Endothelial cell of umbilical vein (primary cell): ENCODE measurements at regions not wholly inside any gene's neighbourhood (a gene's known extent, or its start where the extent isn't known, plus 50 kb on each side); places are given as distances from the start of the nearest gene placed in this dataset.

ENCODE experiments used
- BruUV-seq: library from RNA; stranded (reverse); fragments of 400-500 nt; replicated peaks from 2 replicates; lab custom pipeline; 2021; lab: Mats Ljungman, UMichigan
- CTCF ChIA-PET: fragments of 300-600, 350-600 bp; sonication (Branson Sonifier 250); formaldehyde crosslinking; loops from one replicate; lab custom pipeline; 2021; ENCODE audit warnings: antibody characterized with exemption, inconsistent platforms; lab: Charles Lee
- POLR2A ChIA-PET: fragments of 300-600, 350-600 bp; sonication (Branson Sonifier 250); formaldehyde crosslinking; loops from one replicate; lab custom pipeline; 2021; ENCODE audit warnings: antibody characterized with exemption, inconsistent platforms; lab: Charles Lee
- DNase-seq: peaks from one replicate; pipeline ENCODE4 v3.0.0-alpha.2; 2011; ENCODE audit warnings: low read depth, low spot score
- FAIRE-seq: peaks from 2 replicates; lab custom pipeline; 2011; peaks lifted over from hg19 to GRCh38; lab: Jason Lieb, UNC
- H2AFZ ChIP-seq: 2 replicates; pipeline ENCODE4 v1.6.0; 2012; ENCODE audit warnings: low read depth, low read length, control low read depth, inconsistent platforms
- H3K27ac ChIP-seq: 2 replicates; pipeline ENCODE4 v1.5.1; 2011; ENCODE audit warnings: low read depth, mild to moderate bottlenecking, control low read depth, low read length, moderate library complexity; ENCODE audit not compliant: insufficient read depth
- H3K27me3 ChIP-seq, 2 experiments: 2 replicates each; pipeline versions ENCODE4 v1.6.0 to v1.6.1; 2011; ENCODE audit warnings: low read length in 2 of 2, mixed read lengths in 1 of 2; ENCODE audit not compliant: control insufficient read depth in 2 of 2, insufficient read depth in 2 of 2
- H3K36me3 ChIP-seq, 2 experiments: 2 replicates in 1 of 2; 3 replicates in 1 of 2; pipeline ENCODE4 v1.5.1; 2011; ENCODE audit warnings: low read length in 2 of 2, mild to moderate bottlenecking in 1 of 2, moderate library complexity in 1 of 2; ENCODE audit not compliant: control insufficient read depth in 2 of 2, insufficient read depth in 2 of 2; ENCODE audit errors: extremely low read depth in 1 of 2
- H3K4me1 ChIP-seq: 3 replicates; pipeline ENCODE4 v1.5.1; 2011; ENCODE audit warnings: mild to moderate bottlenecking, low read length; ENCODE audit not compliant: control insufficient read depth, insufficient read depth; ENCODE audit errors: extremely low read depth
- H3K4me2 ChIP-seq: 2 replicates; pipeline ENCODE4 v1.6.1; 2011; ENCODE audit warnings: low read length, control low read depth, mixed read lengths; ENCODE audit not compliant: insufficient read depth
- H3K4me3 ChIP-seq, 3 experiments: fragments of 200-600 bp in 1 of 3; sonication (generic), shearing (Covaris generic) in 1 of 3; replicated peaks in 1 of 3; 2 replicates each; pipeline ENCODE4 v1.5.1; 2011 to 2016; ENCODE audit warnings: control low read depth in 3 of 3, low read length in 3 of 3, mild to moderate bottlenecking in 2 of 3, inconsistent platforms in 1 of 3, low read depth in 1 of 3, moderate library complexity in 1 of 3; ENCODE audit not compliant: insufficient read depth in 1 of 3
- H3K79me2 ChIP-seq: 2 replicates; pipeline ENCODE4 v1.6.0; 2012; ENCODE audit warnings: low read length, inconsistent platforms; ENCODE audit not compliant: control insufficient read depth, insufficient read depth
- H3K9ac ChIP-seq: replicated peaks from 2 replicates; pipeline ENCODE3; 2011; ENCODE audit warnings: low read length, control low read depth; ENCODE audit not compliant: insufficient read depth; ENCODE audit errors: extremely low read depth
- H3K9me1 ChIP-seq: replicated peaks from 3 replicates; pipeline ENCODE4 v1.6.0; 2011; ENCODE audit warnings: mild to moderate bottlenecking, low read length; ENCODE audit not compliant: control insufficient read depth, insufficient read depth; ENCODE audit errors: extremely low read depth
- H3K9me3 ChIP-seq: replicated peaks from 2 replicates; pipeline ENCODE4 v1.5.1; 2012; ENCODE audit warnings: low read length, inconsistent platforms; ENCODE audit not compliant: control insufficient read depth, insufficient read depth
- H4K20me1 ChIP-seq: replicated peaks from 2 replicates; pipeline ENCODE3; 2011; ENCODE audit warnings: mild to moderate bottlenecking, low read length; ENCODE audit not compliant: control insufficient read depth, insufficient read depth; ENCODE audit errors: extremely low read depth
- CTCF ChIP-seq, 2 donors: IDR thresholded peaks; 1 replicate in 1 of 2; 2 replicates in 1 of 2; pipeline ENCODE4 v1.5.1; 2011; ENCODE audit warnings: low read length in 2 of 2, mild to moderate bottlenecking in 2 of 2, moderate library complexity in 2 of 2, control low read depth in 1 of 2, inconsistent platforms in 1 of 2, low read depth in 1 of 2; ENCODE audit not compliant: insufficient read depth in 1 of 2; ENCODE audit errors: extremely low read depth in 1 of 2
- EZH2 ChIP-seq: IDR thresholded peaks from 2 replicates; pipeline ENCODE4 v1.6.1; 2012; ENCODE audit warnings: borderline replicate concordance, low read depth, mild to moderate bottlenecking, moderate library complexity, low read length, inconsistent platforms; ENCODE audit not compliant: severe bottlenecking
- FOS ChIP-seq: IDR thresholded peaks from 2 replicates; pipeline ENCODE4 v1.6.1; 2011; ENCODE audit warnings: mild to moderate bottlenecking, low read length, moderate library complexity, borderline replicate concordance; ENCODE audit not compliant: insufficient read depth
- GATA2 ChIP-seq: IDR thresholded peaks from 2 replicates; pipeline ENCODE4 v1.7.0; 2011; ENCODE audit warnings: low read depth, mild to moderate bottlenecking, moderate library complexity, mixed read lengths, low read length; ENCODE audit not compliant: insufficient read length, insufficient read depth
- JUN ChIP-seq: IDR thresholded peaks from 2 replicates; pipeline ENCODE4 v1.6.1; 2011; ENCODE audit warnings: borderline replicate concordance, low read depth; ENCODE audit not compliant: insufficient read length, insufficient read depth
- MAX ChIP-seq: IDR thresholded peaks from 2 replicates; pipeline ENCODE4 v1.6.1; 2011; ENCODE audit not compliant: insufficient read depth, insufficient read length
- MYC ChIP-seq: IDR thresholded peaks from one replicate; pipeline ENCODE4 v1.6.1; 2011; ENCODE audit warnings: mild to moderate bottlenecking, low read depth, low read length
- POLR2A ChIP-seq: IDR thresholded peaks from 2 replicates; pipeline ENCODE4 v1.6.1; 2012; ENCODE audit warnings: low read depth, mild to moderate bottlenecking, control low read depth, low read length
- POLR2AphosphoS5 ChIP-seq: IDR thresholded peaks from 2 replicates; pipeline ENCODE4 v1.6.1; 2012; ENCODE audit warnings: low read depth, mild to moderate bottlenecking, control low read depth, low read length, moderate library complexity; ENCODE audit not compliant: insufficient read depth
- dilution Hi-C: fragments of 300-500 bp; cut with MboI; formaldehyde crosslinking; loops from one replicate; pipeline ENCODE4 v1.15.0; 2019; ENCODE audit warnings: low sequenced_read_pairs; ENCODE audit not compliant: extremely low pct_ligation_motif_present
- intact Hi-C: fragments of 100-400 bp; cut with micrococcal nuclease; formaldehyde crosslinking; loops from one replicate; pipeline ENCODE4 v1.10.0; 2022

- intact Hi-C loops (no loop called here), dilution Hi-C loops (no loop called here)
- no peaks in the 10 kb centered on the region for H3K36me3 ChIP-seq
- FAIRE-seq (no peak), DNase-seq (no peak)
- no peaks in the 10 kb centered on the region for H3K27me3 ChIP-seq
- no peak overlapping the region for H2AFZ ChIP-seq
- no peaks in the 10 kb centered on the region for H3K4me1 ChIP-seq
- no peak overlapping the region for H3K9ac ChIP-seq
- no peaks in the 10 kb centered on the region for H4K20me1 ChIP-seq
- no peaks in the 10 kb centered on the region for H3K79me2 ChIP-seq
- no peak overlapping the region for H3K4me2 ChIP-seq
- H3K4me3 ChIP-seq = no peak overlapping the region
- no peaks in the 10 kb centered on the region for H3K9me1 ChIP-seq
- CTCF ChIA-PET = no interaction called here
- POLR2A ChIA-PET = no interaction called here
- no peaks in the 10 kb centered on the region for H3K9me3 ChIP-seq
- BruUV-seq = no TSS peak
- no peak overlapping the region for H3K27ac ChIP-seq
- no peak for TF ChIP-seq MYC
- TF ChIP-seq MAX = no peak
- no peak for TF ChIP-seq JUN
- no peak for TF ChIP-seq POLR2A
- no peak for TF ChIP-seq POLR2AphosphoS5
- no peak for TF ChIP-seq CTCF (IDR thresholded peaks at IDR 0.05; ENCODE audit: extremely low read depth in 1 of 2, insufficient read depth in 1 of 2, low read depth in 1 of 2, low read length in 2 of 2)
- no peak for TF ChIP-seq EZH2
- no peak for TF ChIP-seq FOS
- TF ChIP-seq GATA2 = no peak
Measured at GRCh38 chr4:175263537-175263936, 345.4 kb downstream of the ADAM29 start.
